ENCODE measurements at regions not wholly inside any gene's neighbourhood (a gene's known extent, or its start where the extent isn't known, plus 50 kb on each side); places are given as distances from the start of the nearest gene placed in this dataset.
A peak's percentile ranks its signal among the peaks of the same experiment; 100 is the strongest.
"Not testable (repeated sequence)": the region's sequence is repeated elsewhere in the genome, so short reads cannot be mapped to it uniquely, and the experiment has no call there.

DNA sequence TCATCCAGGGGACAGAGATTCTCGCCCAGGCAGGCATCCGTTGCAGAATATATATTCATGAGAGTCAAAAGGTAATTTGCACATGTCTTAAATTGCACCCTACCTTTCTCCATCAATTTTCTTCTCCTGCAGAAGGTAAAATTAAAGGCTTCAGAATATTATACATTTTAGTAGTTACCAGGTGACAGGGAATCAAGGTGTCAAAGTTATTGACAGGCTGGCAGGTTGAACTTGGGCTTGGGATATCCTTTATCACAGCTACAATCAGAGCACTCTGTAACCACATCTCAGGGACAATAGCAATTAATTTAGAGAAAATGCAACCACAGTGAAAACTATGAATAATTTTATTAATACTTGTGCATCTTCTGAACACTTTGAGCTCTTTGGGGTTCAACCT lies 66.9 kb upstream of the GSC start:
- no peak for DNase-seq (ENCODE audit: low read depth)

DNA sequence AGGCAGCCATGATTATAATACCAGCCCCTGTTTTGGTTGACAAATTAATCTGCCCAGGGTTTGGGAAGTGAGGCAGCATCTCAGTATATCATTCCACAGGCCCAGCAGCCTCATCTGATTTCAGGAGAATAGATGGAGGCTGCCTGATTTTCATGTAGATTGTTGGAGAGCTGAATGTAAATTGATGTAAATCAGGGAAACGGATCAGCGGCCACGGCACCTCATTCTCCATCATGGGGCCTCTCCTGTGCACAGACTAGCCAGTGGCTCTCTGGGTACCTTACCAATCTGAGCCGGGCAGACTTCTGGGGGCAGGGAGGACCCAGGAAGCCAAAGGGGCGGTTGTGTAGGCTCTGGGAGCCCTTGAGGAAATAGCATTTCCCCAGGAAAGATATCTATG lies 63.7 kb upstream of the GSC start:
- DNase-seq (ENCODE audit: low read depth): no peak

GRCh38 chr14:94831085-94831484 lies 61.2 kb upstream of the GSC start:
- no peak for DNase-seq (ENCODE audit: low read depth)

GRCh38 chr14:94827711-94828447 lies 58.0 kb upstream of the GSC start:
- DNase-seq (ENCODE audit: low read depth): no peak

DNA sequence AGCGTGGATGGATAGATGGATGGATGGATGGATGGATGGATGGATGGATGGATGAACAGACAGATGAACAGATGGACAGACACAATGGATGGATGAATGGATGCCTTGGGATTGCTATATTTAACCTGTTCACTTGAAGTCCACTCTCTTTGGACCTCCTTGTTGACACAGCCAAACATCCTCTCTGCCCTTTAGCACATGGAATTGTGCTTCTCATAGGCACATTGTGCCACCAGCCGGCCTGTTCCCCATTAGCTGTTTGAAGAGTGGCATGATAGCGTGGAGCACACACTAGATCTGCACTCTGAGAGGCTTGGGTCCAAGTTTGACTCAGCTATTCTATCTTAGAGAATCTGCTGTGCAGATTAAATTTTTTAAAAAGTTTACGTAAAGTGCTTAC lies 56.9 kb upstream of the GSC start:
- no peak for DNase-seq (ENCODE audit: low read depth)

GRCh38 chr14:94823556-94824341 lies 53.8 kb upstream of the GSC start:
- peak; percentile 38 for DNase-seq (ENCODE audit: low read depth)

GRCh38 chr14:94821705-94822104 lies 51.8 kb upstream of the GSC start:
- DNase-seq (ENCODE audit: low read depth): no peak

GRCh38 chr14:94820932-94821331 lies 51.0 kb upstream of the GSC start:
- DNase-seq (ENCODE audit: low read depth): not testable (repeated sequence)

Data from stromal cell of bone marrow (primary cell).